GM12872 (cell line): ENCODE measurements at regions not wholly inside any gene's neighbourhood (a gene's known extent, or its start where the extent isn't known, plus 50 kb on each side); places are given as distances from the start of the nearest gene placed in this dataset.

ENCODE experiments used
- TF ChIP-seq, protein P1 (sequence below): IDR thresholded peaks from 3 replicates; pipeline ENCODE4 v1.5.1; 2011; ENCODE audit warnings: low read depth, mild to moderate bottlenecking, low read length, moderate library complexity; ENCODE audit not compliant: insufficient read depth

DNA sequence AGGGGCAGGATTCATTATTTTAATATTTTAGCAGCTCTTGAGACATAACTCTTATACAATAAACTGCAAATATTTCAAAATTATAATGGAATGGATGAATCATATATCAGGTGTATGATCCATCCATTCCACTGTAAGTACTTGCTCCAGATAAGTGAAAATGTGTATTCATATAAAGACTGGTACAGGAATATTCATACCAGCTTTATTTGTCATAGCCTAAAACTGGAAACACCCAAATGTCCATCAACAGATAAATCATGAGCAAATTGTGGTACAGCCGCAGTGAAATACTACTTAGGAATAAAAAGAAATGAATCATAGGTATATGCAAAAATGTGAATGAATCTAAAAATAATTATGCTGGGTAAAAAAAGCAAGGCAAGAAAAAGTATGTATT is 263.6 kb upstream of the SYT10 start:
- TF ChIP-seq, protein P1, sequence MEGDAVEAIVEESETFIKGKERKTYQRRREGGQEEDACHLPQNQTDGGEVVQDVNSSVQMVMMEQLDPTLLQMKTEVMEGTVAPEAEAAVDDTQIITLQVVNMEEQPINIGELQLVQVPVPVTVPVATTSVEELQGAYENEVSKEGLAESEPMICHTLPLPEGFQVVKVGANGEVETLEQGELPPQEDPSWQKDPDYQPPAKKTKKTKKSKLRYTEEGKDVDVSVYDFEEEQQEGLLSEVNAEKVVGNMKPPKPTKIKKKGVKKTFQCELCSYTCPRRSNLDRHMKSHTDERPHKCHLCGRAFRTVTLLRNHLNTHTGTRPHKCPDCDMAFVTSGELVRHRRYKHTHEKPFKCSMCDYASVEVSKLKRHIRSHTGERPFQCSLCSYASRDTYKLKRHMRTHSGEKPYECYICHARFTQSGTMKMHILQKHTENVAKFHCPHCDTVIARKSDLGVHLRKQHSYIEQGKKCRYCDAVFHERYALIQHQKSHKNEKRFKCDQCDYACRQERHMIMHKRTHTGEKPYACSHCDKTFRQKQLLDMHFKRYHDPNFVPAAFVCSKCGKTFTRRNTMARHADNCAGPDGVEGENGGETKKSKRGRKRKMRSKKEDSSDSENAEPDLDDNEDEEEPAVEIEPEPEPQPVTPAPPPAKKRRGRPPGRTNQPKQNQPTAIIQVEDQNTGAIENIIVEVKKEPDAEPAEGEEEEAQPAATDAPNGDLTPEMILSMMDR = no peak

DNA sequence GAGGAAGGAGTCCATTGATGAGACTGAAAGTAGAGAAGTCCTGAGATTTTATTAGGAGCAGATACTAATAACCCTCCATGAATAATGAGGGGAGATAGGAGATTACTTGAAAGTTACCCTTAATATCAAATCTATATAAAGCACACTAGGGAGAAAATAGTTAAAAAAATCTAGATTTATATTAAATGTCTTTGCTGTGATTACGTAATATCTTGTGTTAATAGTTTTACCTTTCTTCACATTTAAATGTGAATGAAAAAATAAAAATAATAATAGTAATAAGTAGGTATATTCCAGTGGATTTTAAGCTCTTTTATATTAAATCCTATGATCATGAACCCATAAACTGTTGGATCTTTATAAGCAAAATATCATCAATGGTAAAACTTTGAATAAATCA is 267.3 kb upstream of the SYT10 start:
- TF ChIP-seq, protein P1 = no peak

- TF ChIP-seq, protein P1 = no peak
These were observed 269.3 kb upstream of the SYT10 start for GRCh38 chr12:33708935-33709334.

DNA sequence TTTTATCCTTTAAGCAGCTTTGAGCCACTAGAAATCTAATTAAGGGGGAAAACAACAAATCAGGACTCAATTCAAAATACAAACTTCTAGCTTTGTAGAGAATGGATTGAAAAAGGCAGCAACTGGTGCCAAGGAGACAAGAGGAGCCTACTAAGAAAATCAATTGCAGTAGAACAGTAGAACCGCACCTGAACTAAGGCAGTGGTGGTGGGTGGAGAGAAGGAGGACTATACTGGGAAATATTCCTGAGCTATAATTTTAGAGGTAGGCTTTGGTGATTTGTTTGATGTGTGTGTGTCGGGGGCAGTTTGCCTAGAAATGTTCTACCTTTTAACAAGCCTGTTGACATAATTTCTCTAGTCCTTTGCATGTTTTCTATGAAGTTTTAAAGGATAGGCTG is 270.9 kb upstream of the SYT10 start:
- TF ChIP-seq, protein P1 = no peak

- TF ChIP-seq, protein P1 = no peak
These were observed 279.0 kb upstream of the SYT10 start for GRCh38 chr12:33718631-33719030.

DNA sequence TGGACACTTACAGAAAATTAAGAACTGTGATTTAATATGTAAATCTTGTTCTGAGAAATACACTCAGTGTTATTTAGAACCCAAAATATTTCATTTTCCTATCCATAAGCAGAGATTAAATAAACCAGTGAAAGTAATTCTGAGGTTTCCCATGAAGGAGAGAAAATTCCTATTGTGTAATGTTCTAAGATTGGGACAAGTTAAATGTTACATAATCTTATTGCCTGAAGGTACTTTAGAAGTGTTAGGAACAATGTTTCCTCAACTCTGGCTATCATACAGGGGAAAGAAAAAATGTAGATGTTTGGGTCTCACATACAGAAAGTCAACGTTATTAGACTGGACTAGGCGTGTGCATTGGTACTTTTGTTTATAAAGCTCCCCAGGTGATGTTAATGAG is 281.9 kb upstream of the SYT10 start:
- TF ChIP-seq, protein P1 = no peak

- TF ChIP-seq, protein P1 = no peak
These were observed 285.2 kb upstream of the SYT10 start for GRCh38 chr12:33724867-33725266.

DNA sequence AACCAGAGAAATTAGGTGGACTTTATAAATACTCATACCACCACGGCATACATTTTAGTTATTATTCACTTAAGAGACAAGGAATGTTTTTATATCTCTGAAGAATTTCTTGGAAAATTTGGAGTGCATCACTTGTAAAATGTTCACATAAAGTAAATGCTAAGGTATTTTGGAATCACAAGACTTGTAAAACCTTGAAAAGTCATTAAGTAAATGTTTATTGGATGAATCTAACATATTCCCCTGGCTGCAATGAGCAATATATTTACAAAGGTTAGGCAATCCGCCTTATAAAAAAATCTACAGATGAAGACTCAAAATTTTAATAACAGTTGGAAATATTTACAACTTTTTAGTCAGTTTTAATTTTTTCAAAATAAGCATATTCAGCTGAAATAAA is 287.4 kb upstream of the ALG10 start:
- TF ChIP-seq, protein P1 = no peak
